ENCODE measurements at regions not wholly inside any gene's neighbourhood (a gene's known extent, or its start where the extent isn't known, plus 50 kb on each side); places are given as distances from the start of the nearest gene placed in this dataset.

DNA sequence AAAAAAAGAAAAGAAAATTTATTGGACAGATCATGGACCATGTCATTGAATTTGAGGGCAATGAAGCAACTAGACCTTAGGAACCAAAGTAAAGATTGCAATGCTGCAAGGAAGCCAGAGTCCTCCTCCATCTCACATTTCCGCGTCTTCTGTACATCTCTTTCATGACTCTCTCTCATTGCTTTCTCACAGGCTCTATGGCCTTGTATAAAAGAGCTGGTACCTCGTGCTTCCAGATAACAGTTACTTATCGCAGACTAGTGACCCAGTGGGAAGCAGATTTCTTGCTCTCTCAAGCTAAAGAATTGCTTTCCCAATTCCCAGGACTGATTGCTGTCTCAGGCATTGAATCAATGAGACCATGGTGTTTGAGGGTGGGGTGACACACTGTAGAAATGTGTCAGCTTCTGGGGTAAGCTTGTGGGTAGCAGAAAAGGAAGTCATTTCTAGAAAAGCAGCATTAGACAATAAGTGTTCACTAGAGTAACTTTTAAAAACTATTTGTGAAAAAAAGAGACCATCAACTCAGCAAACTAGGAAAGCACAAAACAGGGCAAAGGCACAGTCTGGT, 635.3 kb downstream of the UTRN start:
- no peak for TF ChIP-seq POLR2A (IDR thresholded peaks at IDR 0.05)
- TF ChIP-seq CTCF (IDR thresholded peaks at IDR 0.05), result no peak

Data from vagina (tissue), 2 donors.